IMR-90 (cell line): ENCODE measurements at regions not wholly inside any gene's neighbourhood (a gene's known extent, or its start where the extent isn't known, plus 50 kb on each side); places are given as distances from the start of the nearest gene placed in this dataset.
"Not testable (repeated sequence)": the region's sequence is repeated elsewhere in the genome, so short reads cannot be mapped to it uniquely, and the experiment has no call there.

ENCODE experiments used
- ATAC-seq: fragments of 200-7000 bp; cut with Tn5 transposase; 2 replicates; pipeline ENCODE4 v1.9.1; 2020; ENCODE audit warnings: low read depth, mild to moderate bottlenecking, moderate library complexity
- BruUV-seq: library from RNA; stranded (reverse); fragments of 400-500 nt; replicated peaks from 2 replicates; lab custom pipeline; 2021; lab: Mats Ljungman, UMichigan
- CTCF ChIA-PET: fragments of 300-600 bp; formaldehyde crosslinking; extraction: SDS; loops from one replicate; lab custom pipeline; 2021; ENCODE audit warnings: antibody characterized with exemption; lab: Yijun Ruan, JAX
- POLR2A ChIA-PET: fragments of 300-600 bp; sonication (Branson Sonifier 250); formaldehyde crosslinking; loops from one replicate; lab custom pipeline; 2022; ENCODE audit warnings: antibody characterized with exemption; ENCODE audit not compliant: unreplicated experiment; lab: Charles Lee
- DNase-seq: peaks from one replicate; pipeline ENCODE4 v3.0.0; 2013
- H2AFZ ChIP-seq: replicated peaks from 2 replicates; pipeline ENCODE3; 2013; ENCODE audit warnings: low read length, mild to moderate bottlenecking; ENCODE audit not compliant: poor library complexity
- H2AK5ac ChIP-seq: 2 replicates; pipeline ENCODE4 v1.6.1; 2013; ENCODE audit warnings: low read depth, low read length, inconsistent platforms
- H2AK9ac ChIP-seq: replicated peaks from 2 replicates; pipeline ENCODE3; 2013; ENCODE audit warnings: mild to moderate bottlenecking, low read depth, low read length, moderate library complexity; ENCODE audit not compliant: poor library complexity
- H2BK120ac ChIP-seq: 2 replicates; pipeline ENCODE4 v1.6.1; 2013; ENCODE audit warnings: low read depth, low read length, inconsistent platforms
- H2BK15ac ChIP-seq: 3 replicates; pipeline ENCODE4 v1.6.1; 2013; ENCODE audit warnings: low read depth, low read length, inconsistent platforms
- H2BK20ac ChIP-seq: 2 replicates; pipeline ENCODE4 v1.6.1; 2013; ENCODE audit warnings: low read depth, mild to moderate bottlenecking, inconsistent platforms, low read length, moderate library complexity
- H2BK5ac ChIP-seq: 2 replicates; pipeline ENCODE4 v1.6.1; 2013; ENCODE audit warnings: mild to moderate bottlenecking, low read depth, low read length, inconsistent platforms; ENCODE audit not compliant: poor library complexity, severe bottlenecking
- H3K14ac ChIP-seq: replicated peaks from 2 replicates; pipeline ENCODE4 v1.6.1; 2013; ENCODE audit warnings: low read depth, low read length, inconsistent platforms
- H3K18ac ChIP-seq: 2 replicates; pipeline ENCODE4 v1.6.1; 2013; ENCODE audit warnings: low read depth, low read length, control low read depth
- H3K23ac ChIP-seq: 2 replicates; pipeline ENCODE4 v1.6.1; 2013; ENCODE audit warnings: low read depth, low read length, inconsistent platforms
- H3K27ac ChIP-seq: 2 replicates; pipeline ENCODE4 v1.5.1; 2013; ENCODE audit warnings: mild to moderate bottlenecking, control low read depth, low read length; ENCODE audit not compliant: insufficient read depth
- H3K27me3 ChIP-seq: 2 replicates; pipeline ENCODE4 v1.6.1; 2013; ENCODE audit warnings: low read length; ENCODE audit not compliant: control insufficient read depth, insufficient read depth
- H3K36me3 ChIP-seq: 2 replicates; pipeline ENCODE4 v1.6.1; 2013; ENCODE audit warnings: low read length, mixed read lengths; ENCODE audit not compliant: control insufficient read depth, insufficient read depth
- H3K4ac ChIP-seq: 2 replicates; pipeline ENCODE4 v1.6.1; 2013; ENCODE audit warnings: low read depth, low read length, inconsistent platforms
- H3K4me1 ChIP-seq: 2 replicates; pipeline ENCODE4 v1.6.1; 2013; ENCODE audit warnings: low read length, mixed read lengths; ENCODE audit not compliant: control insufficient read depth, insufficient read depth
- H3K4me2 ChIP-seq: 2 replicates; pipeline ENCODE4 v1.6.1; 2013; ENCODE audit warnings: low read depth, mild to moderate bottlenecking, control low read depth, low read length, moderate library complexity
- H3K4me3 ChIP-seq: 2 replicates; pipeline ENCODE4 v1.5.1; 2013; ENCODE audit warnings: low read depth, mild to moderate bottlenecking, control low read depth, low read length, moderate library complexity; ENCODE audit not compliant: insufficient read depth
- H3K56ac ChIP-seq: 2 replicates; pipeline ENCODE4 v1.6.1; 2013; ENCODE audit warnings: low read length, inconsistent platforms; ENCODE audit not compliant: insufficient read depth; ENCODE audit errors: extremely low read depth
- H3K79me1 ChIP-seq, 2 experiments: 2 replicates each; pipeline ENCODE4 v1.6.1; 2013; ENCODE audit warnings: low read length in 2 of 2, inconsistent platforms in 1 of 2, low read depth in 1 of 2
- H3K9ac ChIP-seq: 2 replicates; pipeline ENCODE4 v1.6.1; 2013; ENCODE audit warnings: low read depth, low read length, control low read depth
- H3K9me1 ChIP-seq: 2 replicates; pipeline ENCODE4 v1.6.1; 2013; ENCODE audit warnings: low read length, inconsistent platforms; ENCODE audit not compliant: insufficient read depth
- H3K9me3 ChIP-seq: 2 replicates; pipeline ENCODE4 v1.6.1; 2013; ENCODE audit warnings: low read length; ENCODE audit not compliant: control insufficient read depth, insufficient read depth
- H4K20me1 ChIP-seq: 2 replicates; pipeline ENCODE4 v1.6.1; 2013; ENCODE audit warnings: low read length, inconsistent platforms; ENCODE audit not compliant: insufficient read depth
- H4K5ac ChIP-seq: 2 replicates; pipeline ENCODE4 v1.6.1; 2013; ENCODE audit warnings: mild to moderate bottlenecking, low read depth, low read length, control low read depth
- H4K8ac ChIP-seq, 2 experiments: 2 replicates each; pipeline ENCODE4 v1.6.1; 2013; ENCODE audit warnings: low read depth in 2 of 2, low read length in 2 of 2, control low read depth in 1 of 2, inconsistent platforms in 1 of 2
- H4K91ac ChIP-seq: 2 replicates; pipeline ENCODE4 v1.6.1; 2013; ENCODE audit warnings: low read depth, low read length, inconsistent platforms; ENCODE audit not compliant: insufficient read depth
- WGBS, 2 experiments: methylation state at CpG; one replicate each; pipeline versions ENCODE4 v1.1.5 to v1.1.7; 2013; ENCODE audit warnings: missing lambda C conversion rate in 2 of 2; ENCODE audit not compliant: insufficient read length in 1 of 2; ENCODE audit errors: extremely low coverage in 2 of 2; 5-methylcytosine and 5-hydroxymethylcytosine counted together
- dilution Hi-C: fragments of 300-500 bp; cut with HindIII; formaldehyde crosslinking; loops from one replicate; pipeline ENCODE4 v1.14.3; 2018; ENCODE audit warnings: low sequenced_read_pairs; ENCODE audit not compliant: unreplicated experiment
- in situ Hi-C: fragments of 300-500 bp; cut with MboI; formaldehyde crosslinking; loops from 3 replicates; pipeline ENCODE4 v1.14.3; 2019; ENCODE audit warnings: low sequenced_read_pairs, inconsistent platforms, mixed read lengths
- intact Hi-C: fragments of 100-400 bp; cut with micrococcal nuclease; formaldehyde crosslinking; loops from 2 replicates; pipeline ENCODE4 v1.10.0; 2022

GRCh38 chr3:171519423-171519822 lies 59.2 kb upstream of the TNIK start:
- H2AFZ ChIP-seq, H3K56ac ChIP-seq, H3K9me3 ChIP-seq, H2AK5ac ChIP-seq, H3K4me2 ChIP-seq, H3K27ac ChIP-seq, H3K79me1 ChIP-seq, H3K36me3 ChIP-seq, DNase-seq, H3K4ac ChIP-seq, H3K4me3 ChIP-seq, H4K8ac ChIP-seq, H4K5ac ChIP-seq, CTCF ChIA-PET, H3K23ac ChIP-seq, H2BK5ac ChIP-seq, H3K14ac ChIP-seq, H3K27me3 ChIP-seq, intact Hi-C loops, H2AK9ac ChIP-seq, POLR2A ChIA-PET, H4K91ac ChIP-seq, H2BK120ac ChIP-seq, H4K20me1 ChIP-seq, H3K9me1 ChIP-seq, H3K18ac ChIP-seq, BruUV-seq, dilution Hi-C loops, ATAC-seq, H3K4me1 ChIP-seq, H2BK15ac ChIP-seq, in situ Hi-C loops, H2BK20ac ChIP-seq, H3K9ac ChIP-seq: not testable (repeated sequence)
- no CpG with 5 or more reads among the region's 2 CpGs for WGBS, 2 experiments
